GM12872 (cell line): ENCODE measurements at regions not wholly inside any gene's neighbourhood (a gene's known extent, or its start where the extent isn't known, plus 50 kb on each side); places are given as distances from the start of the nearest gene placed in this dataset.

Experiments
- TF ChIP-seq, protein P1 (sequence below): IDR thresholded peaks from 3 replicates; pipeline ENCODE4 v1.5.1; 2011; ENCODE audit warnings: low read depth, mild to moderate bottlenecking, low read length, moderate library complexity; ENCODE audit not compliant: insufficient read depth

DNA sequence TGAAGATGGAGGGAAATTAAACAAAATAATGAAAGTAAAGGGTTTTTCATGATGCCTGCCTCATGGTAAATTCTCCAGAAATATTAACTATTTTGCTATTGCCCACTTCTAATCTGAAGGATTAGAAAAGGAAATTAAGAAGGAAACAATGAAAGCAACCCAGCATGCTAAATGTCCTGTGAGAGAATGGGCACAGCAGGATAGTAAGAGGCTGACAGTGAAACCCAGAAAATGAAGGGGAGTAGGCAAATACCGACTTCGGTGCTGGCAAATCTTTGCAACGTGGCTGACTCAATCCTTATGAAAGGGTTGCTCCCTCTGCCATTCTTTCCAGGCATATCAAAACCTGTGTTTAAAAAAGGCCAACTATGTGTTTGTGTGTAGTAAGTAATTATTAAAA, 147.5 kb upstream of the SYNPR start:
- TF ChIP-seq, protein P1, sequence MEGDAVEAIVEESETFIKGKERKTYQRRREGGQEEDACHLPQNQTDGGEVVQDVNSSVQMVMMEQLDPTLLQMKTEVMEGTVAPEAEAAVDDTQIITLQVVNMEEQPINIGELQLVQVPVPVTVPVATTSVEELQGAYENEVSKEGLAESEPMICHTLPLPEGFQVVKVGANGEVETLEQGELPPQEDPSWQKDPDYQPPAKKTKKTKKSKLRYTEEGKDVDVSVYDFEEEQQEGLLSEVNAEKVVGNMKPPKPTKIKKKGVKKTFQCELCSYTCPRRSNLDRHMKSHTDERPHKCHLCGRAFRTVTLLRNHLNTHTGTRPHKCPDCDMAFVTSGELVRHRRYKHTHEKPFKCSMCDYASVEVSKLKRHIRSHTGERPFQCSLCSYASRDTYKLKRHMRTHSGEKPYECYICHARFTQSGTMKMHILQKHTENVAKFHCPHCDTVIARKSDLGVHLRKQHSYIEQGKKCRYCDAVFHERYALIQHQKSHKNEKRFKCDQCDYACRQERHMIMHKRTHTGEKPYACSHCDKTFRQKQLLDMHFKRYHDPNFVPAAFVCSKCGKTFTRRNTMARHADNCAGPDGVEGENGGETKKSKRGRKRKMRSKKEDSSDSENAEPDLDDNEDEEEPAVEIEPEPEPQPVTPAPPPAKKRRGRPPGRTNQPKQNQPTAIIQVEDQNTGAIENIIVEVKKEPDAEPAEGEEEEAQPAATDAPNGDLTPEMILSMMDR, result no peak

DNA sequence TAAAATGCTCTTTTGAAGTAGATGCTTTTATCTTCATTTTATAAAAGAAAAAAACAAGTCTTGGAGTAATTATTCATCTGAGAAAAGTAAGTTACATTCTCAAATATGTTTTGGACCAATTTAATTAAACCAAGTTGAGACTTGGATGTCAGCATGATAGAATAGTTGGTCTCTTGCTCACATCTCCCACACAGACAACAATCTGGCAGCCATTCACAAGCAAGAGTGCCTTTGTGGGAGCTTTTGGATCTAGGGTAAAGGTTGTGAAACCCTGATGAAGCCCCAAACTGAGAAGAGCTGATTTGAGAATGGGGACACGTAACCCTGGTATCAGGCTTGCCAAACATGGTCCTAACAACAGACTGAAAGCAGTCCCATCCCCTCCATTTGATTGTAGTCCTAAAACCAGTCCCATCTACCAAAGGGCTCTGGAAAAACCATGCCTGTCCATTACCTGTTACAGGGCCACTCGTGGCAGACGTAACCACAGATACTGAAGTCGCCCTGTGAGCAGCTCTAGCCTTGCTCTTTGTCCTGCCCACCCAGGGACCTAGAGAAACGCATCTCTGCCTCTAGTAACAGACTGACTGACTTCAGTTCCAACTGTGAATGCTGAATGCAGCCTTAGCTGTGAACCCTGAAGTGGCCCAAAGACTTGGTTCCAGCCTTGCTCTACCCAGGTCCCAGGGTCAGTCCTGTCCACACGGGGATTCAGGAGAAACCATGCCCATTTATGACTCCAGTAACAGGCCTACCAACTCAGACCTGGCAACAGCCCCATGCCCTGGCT, 145.5 kb upstream of the SYNPR start:
- TF ChIP-seq, protein P1, result no peak

DNA sequence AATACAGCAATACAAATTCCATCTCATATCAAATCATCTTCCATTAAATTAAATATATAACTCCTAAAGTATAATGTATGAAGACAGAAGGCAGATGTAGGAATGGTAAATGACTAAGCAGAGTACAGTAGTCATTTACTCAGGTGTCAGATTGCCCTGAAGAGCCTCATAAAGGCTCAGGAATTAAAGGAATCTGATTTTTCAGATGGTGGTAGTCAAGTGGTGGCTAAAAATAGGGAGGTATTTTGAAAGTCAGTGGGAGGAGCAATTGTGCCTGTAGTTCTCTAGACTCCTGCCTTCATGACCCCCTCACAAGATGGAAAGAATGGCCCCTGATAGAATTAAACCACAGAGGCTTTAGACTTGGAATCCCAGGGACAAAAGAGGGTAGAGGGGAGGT, 142.7 kb upstream of the SYNPR start:
- TF ChIP-seq, protein P1, result no peak

- TF ChIP-seq, protein P1, result 0 out of 3 replicates have a peak, but pooled peaks have one; percentile 25
Measured at GRCh38 chr3:63142681-63143080, 135.4 kb upstream of the SYNPR start.

GRCh38 chr3:63146154-63146553, 132.0 kb upstream of the SYNPR start:
- TF ChIP-seq, protein P1, result no peak

DNA sequence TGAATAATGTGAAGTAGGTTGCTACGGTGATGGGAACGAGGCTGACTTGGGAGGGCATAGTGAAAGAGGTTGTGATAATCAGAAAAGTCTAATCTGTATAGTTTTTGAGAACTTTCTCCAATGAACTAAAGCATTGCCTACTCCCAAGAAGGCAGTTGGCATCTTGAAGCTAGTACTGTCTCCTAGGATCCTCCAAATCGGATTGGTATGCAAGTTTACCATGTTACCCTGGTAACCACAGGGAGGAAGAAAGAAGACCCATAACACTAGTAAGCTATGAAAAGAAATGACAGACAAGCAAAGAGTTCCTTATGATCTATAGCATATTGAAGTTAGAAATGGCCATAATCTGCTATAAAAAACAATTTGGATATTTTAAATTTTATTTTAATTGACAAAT, 127.2 kb upstream of the SYNPR start:
- TF ChIP-seq, protein P1, result no peak

DNA sequence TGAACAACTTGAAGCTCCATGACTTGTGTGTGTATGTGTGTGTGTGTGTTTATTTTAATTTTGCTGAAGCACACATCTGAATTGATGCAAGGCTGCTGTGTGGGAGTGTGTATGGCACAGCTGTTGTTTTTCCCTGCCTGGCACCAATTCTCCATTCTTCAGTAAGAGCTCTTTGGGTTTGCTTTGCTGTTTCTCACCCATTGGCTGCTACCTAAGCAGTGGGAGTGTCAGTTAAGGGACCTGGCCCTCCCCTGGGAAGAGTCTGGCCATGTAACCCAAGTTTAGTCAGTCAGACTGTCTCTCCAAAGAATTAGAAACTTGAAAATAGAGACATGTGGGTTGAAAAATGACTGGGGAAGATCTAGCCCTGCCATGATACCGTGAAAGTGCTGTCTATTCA, 126.2 kb upstream of the SYNPR start:
- TF ChIP-seq, protein P1, result no peak
